Mucosa of descending colon (tissue), 3 donors: ENCODE measurements at regions not wholly inside any gene's neighbourhood (a gene's known extent, or its start where the extent isn't known, plus 50 kb on each side); places are given as distances from the start of the nearest gene placed in this dataset.
"Not testable (repeated sequence)": the region's sequence is repeated elsewhere in the genome, so short reads cannot be mapped to it uniquely, and the experiment has no call there.

ENCODE experiments used
- ATAC-seq: fragments of 200-7000 bp; cut with Tn5 transposase; one replicate; pipeline ENCODE4 v1.9.1; 2020; ENCODE audit warnings: mild to moderate bottlenecking, moderate library complexity
- DNase-seq, 3 donors: peaks; one replicate each; pipeline ENCODE4 v3.0.0-alpha.2; 2020
- H3K36me3 ChIP-seq: fragments of 200-600 bp; one replicate; pipeline ENCODE4 v1.8.0; 2021; ENCODE audit warnings: low read depth, mild to moderate bottlenecking
- H3K4me1 ChIP-seq: fragments of 200-600 bp; one replicate; pipeline ENCODE4 v1.8.0; 2021; ENCODE audit warnings: low read depth, mild to moderate bottlenecking
- H3K4me3 ChIP-seq: fragments of 200-600 bp; one replicate; pipeline ENCODE4 v1.8.0; 2021; ENCODE audit warnings: mild to moderate bottlenecking
- H3K9me3 ChIP-seq: fragments of 200-600 bp; one replicate; pipeline ENCODE4 v1.8.0; 2021; ENCODE audit warnings: mild to moderate bottlenecking
- intact Hi-C, 2 donors: fragments of 100-400 bp; cut with DNase I in 1 of 2; cut with micrococcal nuclease in 1 of 2; formaldehyde crosslinking; loops; one replicate each; pipeline versions ENCODE4 v1.11.0 to v1.11.1; 2022; cut with DNase I, micrococcal nuclease
- TF ChIP-seq, protein P1 (sequence below): fragments of 200-600 bp; IDR thresholded peaks from one replicate; pipeline ENCODE4 v1.8.0; 2022; ENCODE audit warnings: antibody characterized with exemption, mild to moderate bottlenecking
- donor health status: DM: no; HTN: no; CAD: no; lungs with moderate emphysema.
- donor health status: DM: no; HTN: no; CAD: no.
- donor health status: DM: no; HTN: yes; CAD: no.

GRCh38 chr2:84309281-84309680 is 149.8 kb downstream of the SUCLG1 start:
- ATAC-seq: no peak
- no peak for DNase-seq
- intact Hi-C loops: no loop called here
- TF ChIP-seq, protein P1, sequence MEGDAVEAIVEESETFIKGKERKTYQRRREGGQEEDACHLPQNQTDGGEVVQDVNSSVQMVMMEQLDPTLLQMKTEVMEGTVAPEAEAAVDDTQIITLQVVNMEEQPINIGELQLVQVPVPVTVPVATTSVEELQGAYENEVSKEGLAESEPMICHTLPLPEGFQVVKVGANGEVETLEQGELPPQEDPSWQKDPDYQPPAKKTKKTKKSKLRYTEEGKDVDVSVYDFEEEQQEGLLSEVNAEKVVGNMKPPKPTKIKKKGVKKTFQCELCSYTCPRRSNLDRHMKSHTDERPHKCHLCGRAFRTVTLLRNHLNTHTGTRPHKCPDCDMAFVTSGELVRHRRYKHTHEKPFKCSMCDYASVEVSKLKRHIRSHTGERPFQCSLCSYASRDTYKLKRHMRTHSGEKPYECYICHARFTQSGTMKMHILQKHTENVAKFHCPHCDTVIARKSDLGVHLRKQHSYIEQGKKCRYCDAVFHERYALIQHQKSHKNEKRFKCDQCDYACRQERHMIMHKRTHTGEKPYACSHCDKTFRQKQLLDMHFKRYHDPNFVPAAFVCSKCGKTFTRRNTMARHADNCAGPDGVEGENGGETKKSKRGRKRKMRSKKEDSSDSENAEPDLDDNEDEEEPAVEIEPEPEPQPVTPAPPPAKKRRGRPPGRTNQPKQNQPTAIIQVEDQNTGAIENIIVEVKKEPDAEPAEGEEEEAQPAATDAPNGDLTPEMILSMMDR: no peak
- H3K36me3 ChIP-seq: no peaks in the 10 kb centered on the region
- peaks cover 11% of the 10 kb centered on the region for H3K9me3 ChIP-seq
- no peaks in the 10 kb centered on the region for H3K4me1 ChIP-seq
- H3K4me3 ChIP-seq: no peak overlapping the region

DNA sequence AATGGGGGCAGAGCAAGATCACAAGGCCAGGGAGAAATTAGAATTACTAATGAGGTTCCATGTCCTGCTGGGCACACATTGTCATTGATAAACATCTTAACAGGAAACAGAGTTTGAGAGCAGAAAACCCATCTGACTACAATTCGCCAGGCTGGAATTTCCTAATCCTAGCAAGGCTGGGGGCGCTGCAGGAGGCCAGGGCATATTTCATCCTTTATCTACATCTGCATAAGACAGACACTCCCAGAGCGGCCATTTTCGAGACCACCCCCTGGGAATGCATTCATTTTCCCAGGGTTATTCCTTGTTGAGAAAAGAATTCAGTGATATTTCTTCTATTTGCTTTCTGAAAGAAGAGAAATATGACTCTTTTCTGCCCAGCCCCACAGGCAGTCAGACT is 152.7 kb downstream of the SUCLG1 start:
- ATAC-seq (no peak), DNase-seq (no peak)
- TF ChIP-seq, protein P1: no peak
- H3K36me3 ChIP-seq: no peaks in the 10 kb centered on the region
- no peaks in the 10 kb centered on the region for H3K4me1 ChIP-seq
- no peak overlapping the region for H3K4me3 ChIP-seq
- intact Hi-C loops: no loop called here
- H3K9me3 ChIP-seq: peaks cover 11% of the 10 kb centered on the region

DNA sequence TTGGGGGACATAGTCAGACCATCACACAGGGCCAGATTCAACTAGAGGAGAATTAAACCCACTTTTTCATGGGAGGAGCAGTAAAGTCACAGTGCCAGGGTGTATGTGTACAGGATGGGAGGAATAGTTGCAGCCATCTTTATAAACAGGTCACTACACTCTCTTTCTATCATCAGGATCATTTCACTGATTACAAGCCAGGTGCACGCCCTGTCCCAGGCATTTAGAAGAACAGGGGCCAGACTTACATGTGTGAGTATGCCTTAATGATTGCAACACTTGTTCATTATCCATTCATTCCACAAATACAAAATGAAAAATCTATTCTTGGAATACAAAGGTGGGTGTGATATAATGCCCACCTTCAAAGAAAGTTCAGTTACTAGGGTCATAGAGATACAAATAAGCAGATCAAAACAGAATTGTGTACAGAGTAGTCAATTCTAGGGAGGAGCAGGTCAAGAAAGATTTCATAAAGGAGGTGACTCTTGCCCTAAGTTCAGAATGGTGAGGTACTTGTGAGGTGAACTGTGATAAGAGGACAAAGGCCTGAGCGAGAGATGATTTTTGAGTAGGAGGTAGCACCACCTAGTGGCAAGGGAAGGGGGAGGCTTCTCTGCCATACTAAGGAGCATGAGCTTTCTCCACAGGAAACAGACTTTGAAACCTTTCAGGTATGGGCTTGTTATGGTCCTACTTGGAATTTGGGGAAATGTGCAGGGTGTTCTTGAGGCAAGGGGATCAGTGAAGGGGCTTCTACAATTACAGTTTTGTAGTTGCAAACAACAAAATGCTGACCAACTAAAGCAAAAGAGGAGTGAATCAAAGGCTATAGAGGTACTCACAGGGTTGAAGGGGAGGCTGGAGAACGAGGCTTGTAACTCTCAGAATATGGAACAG is 156.3 kb downstream of the SUCLG1 start:
- ATAC-seq (peak; percentile 99), DNase-seq (peak in 2 of 3 donors; percentile 43 to 75)
- TF ChIP-seq, protein P1: peak; percentile 62
- Histone ChIP-seq H3K36me3 (no peaks in the 10 kb centered on the region), H3K4me1 (no peaks in the 10 kb centered on the region), H3K4me3 (no peak overlapping the region), H3K9me3 (peaks cover 11% of the 10 kb centered on the region)
- intact Hi-C loops: loop anchor here in 1 of 2 donors (5.0 kb wide), 1 partner anchor 280 kb away; no protein-coding TSS in a partner anchor

GRCh38 chr2:84301717-84302116 is 157.4 kb downstream of the SUCLG1 start:
- Histone ChIP-seq H3K4me3 (no peak overlapping the region), H3K4me1 (peaks cover 5% of the 10 kb centered on the region), H3K9me3 (peaks cover 10% of the 10 kb centered on the region), H3K36me3 (no peaks in the 10 kb centered on the region)
- intact Hi-C loops: loop anchor here in 1 of 2 donors (5.0 kb wide), 1 partner anchor 279 kb away; no protein-coding TSS in a partner anchor
- ATAC-seq: no peak
- TF ChIP-seq, protein P1: no peak
- no peak for DNase-seq

DNA sequence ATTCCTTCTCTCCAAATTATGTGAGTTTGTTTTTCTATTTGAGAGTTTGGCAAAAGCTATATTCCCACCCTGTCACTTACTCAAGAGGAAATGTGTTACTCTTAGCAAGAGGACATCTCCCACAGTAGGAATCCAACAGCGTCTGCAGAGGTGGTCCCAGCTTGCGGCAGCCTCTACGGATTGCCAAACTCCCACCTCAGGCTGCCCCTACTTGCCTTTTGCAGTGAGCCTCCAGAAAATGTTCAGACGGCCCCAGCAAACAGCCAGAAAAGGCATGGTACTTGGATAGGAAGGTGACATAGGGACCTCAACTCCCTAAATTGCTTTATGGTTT is 158.4 kb downstream of the SUCLG1 start:
- ATAC-seq (no peak), DNase-seq (no peak)
- intact Hi-C loops: loop anchor here in 1 of 2 donors (5.0 kb wide), 1 partner anchor 278 kb away; no protein-coding TSS in a partner anchor
- Histone ChIP-seq H3K36me3 (no peaks in the 10 kb centered on the region), H3K9me3 (no peaks in the 10 kb centered on the region), H3K4me1 (peaks cover 8% of the 10 kb centered on the region), H3K4me3 (no peak overlapping the region)
- TF ChIP-seq, protein P1: no peak

DNA sequence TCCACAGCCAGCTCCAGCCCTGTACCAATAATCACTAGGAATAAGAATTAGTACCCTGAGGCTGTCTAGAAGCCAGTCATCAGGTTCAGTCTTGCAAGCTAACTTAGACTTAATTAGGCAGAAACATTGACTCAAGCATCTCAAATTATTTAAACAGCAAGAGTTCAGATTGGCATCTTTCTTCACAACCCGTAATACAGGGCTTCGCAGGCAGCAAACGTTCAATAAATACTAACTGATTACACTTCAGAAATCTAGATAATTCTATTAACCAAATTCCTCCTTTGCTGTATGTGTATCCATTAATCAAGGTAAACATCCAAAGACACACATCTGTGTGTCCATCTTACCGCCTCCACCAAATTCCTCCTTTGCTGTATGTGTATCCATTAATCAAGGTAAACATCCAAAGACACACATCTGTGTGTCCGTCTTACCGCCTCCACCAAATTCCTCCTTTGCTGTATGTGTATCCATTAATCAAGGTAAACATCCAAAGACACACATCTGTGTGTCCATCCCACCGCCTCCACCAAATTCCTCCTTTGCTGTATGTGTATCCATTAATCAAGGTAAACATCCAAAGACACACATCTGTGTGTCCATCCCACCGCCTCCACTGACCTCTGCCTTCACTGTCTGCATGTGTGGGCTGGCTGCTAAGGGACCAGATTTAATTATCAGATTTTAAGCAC is 158.9 kb downstream of the SUCLG1 start:
- not testable (repeated sequence) for H3K4me1 ChIP-seq, ATAC-seq, H3K9me3 ChIP-seq, DNase-seq, H3K4me3 ChIP-seq, H3K36me3 ChIP-seq
- intact Hi-C loops: loop anchor here in 1 of 2 donors (5.0 kb wide), 1 partner anchor 278 kb away; no protein-coding TSS in a partner anchor
